ENCODE measurements at regions not wholly inside any gene's neighbourhood (a gene's known extent, or its start where the extent isn't known, plus 50 kb on each side); places are given as distances from the start of the nearest gene placed in this dataset.
"Not testable (repeated sequence)": the region's sequence is repeated elsewhere in the genome, so short reads cannot be mapped to it uniquely, and the experiment has no call there.

- peak; percentile 84 for ATAC-seq
These were observed 130.3 kb upstream of the BTN3A2 start for GRCh38 chr6:26234421-26235301.

GRCh38 chr6:26235302-26235670, 129.7 kb upstream of the BTN3A2 start:
- ATAC-seq = no peak

- not testable (repeated sequence) for ATAC-seq
These were observed 125.6 kb upstream of the BTN3A2 start for GRCh38 chr6:26239415-26239814.

GRCh38 chr6:26240157-26241032, 124.6 kb upstream of the BTN3A2 start:
- peak; percentile 64 for ATAC-seq

DNA sequence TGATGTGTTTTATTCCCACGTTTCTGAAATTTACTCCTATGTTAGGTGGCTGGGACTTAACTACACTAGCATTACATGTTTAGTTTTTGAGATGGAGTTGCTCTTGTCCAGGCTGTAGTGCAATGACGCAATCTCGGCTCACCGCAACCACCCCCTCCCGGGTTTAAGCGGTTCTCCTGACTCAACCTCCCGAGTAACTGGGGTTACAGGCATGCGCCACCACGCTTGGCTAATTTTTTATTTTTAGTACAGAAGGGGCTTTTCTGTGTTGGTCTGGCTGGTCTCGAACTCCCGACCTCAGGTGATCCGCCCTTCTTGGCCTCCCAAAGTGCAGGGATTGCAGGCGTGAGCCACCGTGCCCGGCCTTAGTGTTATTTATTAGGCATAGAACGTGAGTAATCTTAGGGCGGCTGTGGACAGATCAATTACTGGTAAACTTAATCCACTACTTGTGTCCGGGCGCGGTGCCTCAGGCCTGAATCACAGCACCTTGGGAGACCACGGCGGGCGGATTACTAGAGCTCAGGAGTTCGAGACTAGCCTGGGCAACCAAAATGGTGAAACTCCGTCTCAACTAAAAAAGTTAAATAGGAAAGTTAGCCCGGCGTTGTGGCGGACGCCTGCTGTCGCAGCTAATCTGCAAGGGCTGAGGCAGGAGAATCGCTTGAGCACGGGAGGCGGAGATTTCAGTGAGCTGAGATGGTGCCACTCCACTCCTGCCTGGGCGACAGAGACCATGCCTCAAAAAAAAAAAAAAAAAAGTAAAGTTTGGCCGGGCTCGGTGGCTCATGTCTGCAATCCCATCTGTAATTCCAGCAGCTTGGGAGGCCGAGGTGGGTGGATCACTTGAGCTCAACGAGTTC, 123.7 kb upstream of the BTN3A2 start:
- ATAC-seq = no peak

- peak; percentile 94 for ATAC-seq
These were observed 121.9 kb upstream of the BTN3A2 start for GRCh38 chr6:26243132-26243531.

- no peak for ATAC-seq
These were observed 121.2 kb upstream of the BTN3A2 start for GRCh38 chr6:26243752-26244151.

DNA sequence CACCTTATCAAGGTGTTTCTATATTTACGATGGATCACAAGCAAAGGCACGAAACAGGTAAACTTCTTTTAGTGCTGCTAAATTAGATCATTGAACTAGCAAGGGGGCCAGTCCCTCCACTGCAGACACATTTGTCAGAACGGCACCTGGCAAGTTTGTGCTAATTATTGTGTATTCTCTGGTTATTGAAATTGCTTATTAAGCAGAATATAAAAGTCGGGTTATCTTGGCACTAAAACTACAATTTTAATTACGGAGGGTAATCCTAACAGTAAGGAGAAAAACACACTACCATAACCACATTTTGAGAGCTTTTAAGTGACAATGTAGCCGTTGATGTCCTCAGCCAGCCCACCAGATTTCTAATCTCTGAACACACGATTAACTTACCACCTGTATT, 118.9 kb upstream of the BTN3A2 start:
- no peak for ATAC-seq

DNA sequence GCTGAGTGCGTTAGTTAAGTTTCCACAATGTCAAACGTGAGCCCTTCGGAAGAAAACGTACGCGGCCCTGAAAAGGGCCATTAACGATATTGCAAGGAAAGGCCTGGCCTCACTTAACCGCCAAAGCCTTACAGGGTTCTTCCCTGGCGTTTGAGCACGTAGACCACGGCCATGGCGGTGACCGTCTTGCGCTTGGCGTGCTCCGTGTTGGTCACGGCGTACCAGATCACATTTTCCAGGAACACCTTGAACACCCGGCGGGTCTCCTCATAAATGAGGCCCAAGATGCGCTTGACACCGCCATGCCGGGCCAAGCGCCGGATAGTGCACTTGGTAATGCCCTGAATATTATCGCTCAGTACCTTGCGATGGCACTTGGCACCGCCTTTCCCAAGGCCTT, 118.4 kb upstream of the BTN3A2 start:
- no peak for ATAC-seq

DNA sequence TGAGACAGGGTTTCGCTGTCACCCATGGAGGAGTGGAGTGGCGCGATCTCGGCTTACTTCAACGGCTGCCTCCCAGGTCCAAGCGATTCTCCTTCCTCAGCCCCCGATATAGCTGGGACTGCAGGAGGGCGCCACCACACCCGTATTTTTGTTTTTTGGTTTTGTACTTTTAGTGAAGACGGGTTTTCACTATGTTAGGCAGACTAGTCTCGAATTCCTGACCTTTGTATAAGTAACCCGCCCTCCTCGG, 115.4 kb upstream of the BTN3A2 start:
- peak; percentile 22 for ATAC-seq

DNA sequence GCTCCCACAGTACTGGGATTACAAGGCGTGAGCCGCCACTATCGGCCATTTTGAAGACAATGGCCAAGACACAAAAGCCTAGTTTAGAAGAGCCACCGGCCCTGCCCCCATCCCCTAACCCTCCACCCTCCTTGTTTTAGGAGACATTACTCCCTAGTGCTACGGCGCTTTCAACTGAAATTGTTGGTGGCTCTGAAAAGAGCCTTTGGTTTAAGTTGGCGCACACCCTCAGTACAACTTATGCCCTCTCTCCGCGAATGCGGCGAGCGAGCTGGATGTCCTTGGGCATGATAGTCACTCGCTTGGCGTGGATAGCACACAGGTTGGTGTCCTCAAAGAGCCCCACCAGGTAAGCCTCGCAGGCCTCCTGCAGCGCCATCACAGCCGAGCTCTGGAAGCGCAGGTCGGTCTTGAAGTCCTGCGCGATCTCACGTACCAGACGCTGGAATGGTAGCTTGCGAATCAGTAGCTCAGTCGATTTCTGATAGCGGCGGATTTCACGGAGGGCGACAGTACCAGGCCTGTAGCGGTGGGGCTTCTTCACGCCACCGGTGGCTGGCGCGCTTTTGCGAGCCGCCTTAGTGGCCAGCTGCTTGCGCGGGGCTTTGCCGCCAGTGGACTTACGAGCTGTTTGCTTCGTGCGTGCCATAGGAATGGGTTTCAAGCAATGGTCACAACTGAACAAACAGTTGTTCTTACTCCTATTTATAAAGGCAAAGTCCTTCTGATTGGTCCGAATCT, 114.9 kb upstream of the BTN3A2 start:
- peak; percentile 73 for ATAC-seq

DNA sequence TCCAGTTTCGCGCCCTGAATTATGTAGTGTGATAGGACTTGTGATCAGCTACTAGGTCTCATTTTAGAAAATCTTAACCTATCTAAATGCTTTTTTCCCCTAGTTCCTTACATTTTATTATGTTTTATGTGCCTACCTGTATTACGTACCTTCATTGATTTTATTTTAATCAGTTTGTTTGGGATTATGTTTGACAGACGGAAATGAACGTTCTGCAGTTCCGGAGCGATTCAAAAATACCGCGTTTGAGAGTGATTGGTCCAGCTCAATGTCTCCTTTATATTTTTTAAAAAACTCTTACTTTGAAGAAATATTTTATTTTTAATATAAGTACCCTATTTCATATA, 114.3 kb upstream of the BTN3A2 start:
- peak; percentile 14 for ATAC-seq

GRCh38 chr6:26251354-26252076, 113.5 kb upstream of the BTN3A2 start:
- peak; percentile 70 for ATAC-seq

DNA sequence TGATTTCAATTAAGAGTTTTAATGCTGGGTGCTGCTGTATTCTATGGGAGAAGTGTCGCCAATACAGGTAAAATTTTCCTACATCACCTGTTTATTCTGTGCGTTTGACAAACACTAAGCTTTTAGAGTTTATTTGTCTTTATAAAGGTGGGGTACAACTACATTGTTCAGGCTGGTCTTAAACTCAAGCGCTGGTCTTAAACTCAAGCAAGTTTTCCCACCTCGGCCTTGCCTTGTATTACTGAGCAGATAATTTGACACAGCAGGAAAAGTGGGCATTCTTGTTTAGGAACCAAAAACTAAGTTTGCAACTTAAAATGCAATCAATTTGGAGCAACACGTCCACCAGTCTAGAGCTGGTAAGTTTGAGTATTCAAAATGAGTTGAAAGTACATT, 112.9 kb upstream of the BTN3A2 start:
- no peak for ATAC-seq

- ATAC-seq = no peak
These were observed 110.3 kb upstream of the BTN3A2 start for GRCh38 chr6:26254724-26255123.

GRCh38 chr6:26257272-26257671, 107.7 kb upstream of the BTN3A2 start:
- ATAC-seq = no peak

DNA sequence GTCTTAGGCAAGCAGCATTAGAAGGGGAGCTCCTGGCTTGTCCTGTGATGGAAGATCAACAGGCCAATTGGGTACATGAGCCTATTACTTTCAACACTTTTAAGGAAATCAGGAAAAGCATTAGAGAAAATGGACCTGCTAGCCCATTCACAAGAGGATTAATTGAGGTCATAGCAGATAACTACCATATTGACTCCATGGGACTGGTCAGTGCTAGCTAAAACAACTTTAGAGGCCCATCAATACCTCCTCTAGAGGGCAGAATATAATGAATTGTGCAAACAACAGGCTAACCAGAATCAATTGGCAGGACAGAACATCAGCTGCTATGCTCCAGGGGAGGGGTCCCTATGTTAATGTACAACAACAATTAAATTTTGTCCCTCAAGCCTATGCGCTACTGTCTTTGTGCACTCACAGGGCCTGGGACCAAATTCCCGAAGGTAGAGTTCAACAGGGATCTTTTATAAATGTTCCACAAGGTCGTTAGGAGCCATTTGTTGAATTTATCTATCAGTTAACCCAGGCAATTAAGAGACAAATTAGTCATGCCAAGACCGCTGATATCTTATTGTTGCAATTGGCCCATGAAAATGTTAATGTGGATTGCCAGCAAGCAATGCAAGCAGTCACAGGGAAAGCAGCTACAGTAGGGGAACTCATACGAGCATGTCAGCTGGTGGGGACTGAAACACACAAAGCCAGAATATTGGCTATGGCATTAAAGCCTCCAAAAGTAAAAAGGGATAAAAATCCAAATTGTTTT, 106.6 kb upstream of the BTN3A2 start:
- no peak for ATAC-seq

DNA sequence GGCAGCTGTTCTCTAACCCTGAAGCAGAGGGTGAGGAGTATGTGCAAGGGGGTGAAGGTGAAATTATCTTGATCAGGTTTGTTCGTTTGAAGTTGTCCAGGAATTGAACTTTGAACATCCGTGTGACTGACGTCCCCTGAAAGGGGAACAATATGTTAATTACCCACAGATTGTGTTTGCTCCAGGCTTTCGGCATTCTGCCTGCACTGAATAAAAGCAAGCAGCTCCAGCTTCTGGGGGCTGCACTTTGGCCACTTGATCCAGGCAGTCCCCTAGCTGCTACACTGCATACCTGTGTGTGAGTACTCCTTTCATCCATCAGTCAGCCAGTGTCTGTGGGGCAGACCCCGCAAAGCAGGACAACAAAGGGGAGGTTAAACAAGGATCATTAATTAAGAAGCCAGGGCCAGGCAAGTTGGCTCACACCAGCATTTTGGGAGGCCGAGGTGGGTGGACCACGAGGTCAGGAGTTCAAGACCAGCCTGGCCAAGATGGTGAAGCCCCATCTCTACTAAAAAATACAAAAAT, 104.8 kb upstream of the BTN3A2 start:
- no peak for ATAC-seq

DNA sequence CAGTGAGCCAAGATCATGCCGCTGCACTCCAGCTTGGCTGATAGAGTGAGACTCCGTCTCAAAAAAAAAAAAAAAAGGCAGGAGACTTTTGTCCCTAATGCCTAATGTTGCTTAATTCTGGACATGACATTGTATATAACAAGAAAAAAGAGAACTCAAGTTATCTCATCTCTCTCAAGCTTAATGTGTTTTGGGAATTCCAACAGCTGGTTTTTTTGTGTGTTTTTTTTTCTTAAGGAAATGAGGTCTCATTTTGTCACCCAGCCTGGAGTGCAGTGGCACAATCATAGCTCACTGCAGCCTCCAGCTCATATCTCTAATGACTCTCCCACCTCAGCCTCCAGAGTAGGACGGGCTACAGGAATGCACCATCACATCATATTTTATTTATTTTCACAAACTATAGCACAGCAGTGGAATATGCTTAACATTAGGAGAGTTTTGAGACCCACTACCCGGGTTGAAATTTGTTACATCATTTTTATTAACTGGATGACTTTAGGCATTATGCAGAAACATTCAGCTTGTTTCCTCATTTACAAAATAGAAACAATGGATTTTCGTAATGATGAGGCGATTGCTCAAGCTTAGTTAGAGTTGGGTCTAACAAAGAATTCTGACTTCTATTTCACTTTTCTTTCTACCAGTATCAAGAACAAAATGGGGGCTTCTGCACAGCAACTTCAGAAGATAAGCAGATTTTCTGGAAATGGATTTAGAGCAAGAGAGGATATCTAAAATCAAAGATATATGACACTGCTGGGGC, 104.1 kb upstream of the BTN3A2 start:
- no peak for ATAC-seq

DNA sequence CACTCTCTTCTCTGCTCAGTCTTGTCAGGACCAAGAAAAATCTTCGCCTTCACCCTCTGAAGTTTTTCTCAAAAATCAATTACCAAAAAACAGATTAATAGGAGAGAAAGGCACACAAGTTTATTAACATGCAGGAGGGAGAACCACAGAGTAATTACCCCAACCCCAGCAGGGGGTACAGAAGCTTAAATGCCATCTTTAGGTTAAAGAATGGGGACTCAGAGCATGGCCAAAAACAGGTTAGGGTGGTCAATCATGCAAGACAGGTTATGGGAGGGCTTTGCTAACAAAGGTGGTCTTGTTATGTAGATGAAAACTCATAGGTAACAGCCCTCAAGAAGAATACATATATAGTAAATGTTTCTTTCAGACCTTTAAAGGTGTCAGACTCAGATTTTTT, 100.5 kb upstream of the BTN3A2 start:
- no peak for ATAC-seq

All from esophagus mucosa (tissue), 1 donor.